ENCODE measurements at regions not wholly inside any gene's neighbourhood (a gene's known extent, or its start where the extent isn't known, plus 50 kb on each side); places are given as distances from the start of the nearest gene placed in this dataset.

GRCh38 chr5:27312291-27312893 is 274.0 kb upstream of the CDH9 start:
- Histone ChIP-seq H3K36me3 (replicated peaks in 1 of 2; ENCODE audit: control insufficient read depth in 1 of 2, insufficient read depth in 2 of 2, low read length in 1 of 2) (no peaks in the 10 kb centered on the region), H3K27ac (ENCODE audit: low read depth in 2 of 2, low read length in 1 of 2) (no peak overlapping the region), H3K79me2 (ENCODE audit: insufficient read depth) (no peaks in the 10 kb centered on the region), H3K4me3 (ENCODE audit: low read depth in 2 of 2, low read length in 1 of 2) (no peak overlapping the region), H3K27me3 (ENCODE audit: insufficient read depth) (no peaks in the 10 kb centered on the region), H4K20me1 (ENCODE audit: insufficient read depth) (no peaks in the 10 kb centered on the region), H3K4me1 (ENCODE audit: control insufficient read depth in 1 of 2, insufficient read depth in 2 of 2, low read depth in 1 of 2, low read length in 1 of 2) (peaks cover 0 to 6% of the 10 kb centered on the region in 2 experiments; a peak in 2 of 4 replicates), H3K4me2 (no peak overlapping the region), H3K9me3 (no peaks in the 10 kb centered on the region), H3F3A (replicated peaks; ENCODE audit: insufficient read depth) (peaks cover 21% of the 10 kb centered on the region), H3K9me2 (no peaks in the 10 kb centered on the region), H2AFZ (ENCODE audit: low read depth) (no peak overlapping the region), H3K9ac (no peak overlapping the region)
- ChIA-PET CTCF (no interaction called here), POLR2A (no interaction called here)
- no peak for DNase-seq
- WGBS (ENCODE audit: low lambda C conversion rate): 66% methylated on average over 5 of the region's 5 CpGs
- TF ChIP-seq, protein P1, sequence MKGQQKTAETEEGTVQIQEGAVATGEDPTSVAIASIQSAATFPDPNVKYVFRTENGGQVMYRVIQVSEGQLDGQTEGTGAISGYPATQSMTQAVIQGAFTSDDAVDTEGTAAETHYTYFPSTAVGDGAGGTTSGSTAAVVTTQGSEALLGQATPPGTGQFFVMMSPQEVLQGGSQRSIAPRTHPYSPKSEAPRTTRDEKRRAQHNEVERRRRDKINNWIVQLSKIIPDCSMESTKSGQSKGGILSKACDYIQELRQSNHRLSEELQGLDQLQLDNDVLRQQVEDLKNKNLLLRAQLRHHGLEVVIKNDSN (IDR thresholded peaks at IDR 0.05; ENCODE audit: borderline replicate concordance, low read depth): no peak
- TF ChIP-seq ELF1 (IDR thresholded peaks at IDR 0.05): no peak
- no peak for TF ChIP-seq CTCF (IDR thresholded peaks at IDR 0.05)
- TF ChIP-seq YY1 (IDR thresholded peaks at IDR 0.05; ENCODE audit: low read depth): no peak
- TF ChIP-seq SIN3A (IDR thresholded peaks at IDR 0.05; ENCODE audit: borderline replicate concordance, low read depth, low read length): no peak
- TF ChIP-seq FOXM1 (IDR thresholded peaks at IDR 0.05; ENCODE audit: low read depth): no peak
- TF ChIP-seq CHD2 (IDR thresholded peaks at IDR 0.05; ENCODE audit: low read length, partially characterized antibody): no peak
- TF ChIP-seq JUND (IDR thresholded peaks at IDR 0.05): no peak
- TF ChIP-seq, protein P2, sequence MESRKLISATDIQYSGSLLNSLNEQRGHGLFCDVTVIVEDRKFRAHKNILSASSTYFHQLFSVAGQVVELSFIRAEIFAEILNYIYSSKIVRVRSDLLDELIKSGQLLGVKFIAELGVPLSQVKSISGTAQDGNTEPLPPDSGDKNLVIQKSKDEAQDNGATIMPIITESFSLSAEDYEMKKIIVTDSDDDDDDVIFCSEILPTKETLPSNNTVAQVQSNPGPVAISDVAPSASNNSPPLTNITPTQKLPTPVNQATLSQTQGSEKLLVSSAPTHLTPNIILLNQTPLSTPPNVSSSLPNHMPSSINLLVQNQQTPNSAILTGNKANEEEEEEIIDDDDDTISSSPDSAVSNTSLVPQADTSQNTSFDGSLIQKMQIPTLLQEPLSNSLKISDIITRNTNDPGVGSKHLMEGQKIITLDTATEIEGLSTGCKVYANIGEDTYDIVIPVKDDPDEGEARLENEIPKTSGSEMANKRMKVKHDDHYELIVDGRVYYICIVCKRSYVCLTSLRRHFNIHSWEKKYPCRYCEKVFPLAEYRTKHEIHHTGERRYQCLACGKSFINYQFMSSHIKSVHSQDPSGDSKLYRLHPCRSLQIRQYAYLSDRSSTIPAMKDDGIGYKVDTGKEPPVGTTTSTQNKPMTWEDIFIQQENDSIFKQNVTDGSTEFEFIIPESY (IDR thresholded peaks at IDR 0.05; ENCODE audit: borderline replicate concordance, low read depth): no peak
- no peak for TF ChIP-seq RFX5 (IDR thresholded peaks at IDR 0.05; ENCODE audit: low read length)
- TF ChIP-seq, protein P3, sequence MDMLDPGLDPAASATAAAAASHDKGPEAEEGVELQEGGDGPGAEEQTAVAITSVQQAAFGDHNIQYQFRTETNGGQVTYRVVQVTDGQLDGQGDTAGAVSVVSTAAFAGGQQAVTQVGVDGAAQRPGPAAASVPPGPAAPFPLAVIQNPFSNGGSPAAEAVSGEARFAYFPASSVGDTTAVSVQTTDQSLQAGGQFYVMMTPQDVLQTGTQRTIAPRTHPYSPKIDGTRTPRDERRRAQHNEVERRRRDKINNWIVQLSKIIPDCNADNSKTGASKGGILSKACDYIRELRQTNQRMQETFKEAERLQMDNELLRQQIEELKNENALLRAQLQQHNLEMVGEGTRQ (IDR thresholded peaks at IDR 0.05; ENCODE audit: borderline replicate concordance, low read depth, low read length): no peak
- TF ChIP-seq EZH2phosphoT487 (IDR thresholded peaks at IDR 0.05; ENCODE audit: borderline replicate concordance, low read depth): no peak
- no peak for TF ChIP-seq NRF1 (IDR thresholded peaks at IDR 0.05; ENCODE audit: low read depth, low read length)
- no peak for TF ChIP-seq NFIC (IDR thresholded peaks at IDR 0.05; ENCODE audit: borderline replicate concordance)
- TF ChIP-seq FOSL2 (IDR thresholded peaks at IDR 0.05; ENCODE audit: borderline replicate concordance, low read depth): no peak
- no peak for TF ChIP-seq REST (IDR thresholded peaks at IDR 0.05; ENCODE audit: low read depth, low read length)

All from SK-N-SH (cell line).